Right atrium auricular region (tissue), 2 donors: ENCODE measurements at regions not wholly inside any gene's neighbourhood (a gene's known extent, or its start where the extent isn't known, plus 50 kb on each side); places are given as distances from the start of the nearest gene placed in this dataset.
"Not testable (repeated sequence)": the region's sequence is repeated elsewhere in the genome, so short reads cannot be mapped to it uniquely, and the experiment has no call there.

Experiments used
- DNase-seq: peaks from one replicate; pipeline ENCODE4 v3.0.0-alpha.2; 2019; ENCODE audit warnings: low spot score
- H3K27ac ChIP-seq, 2 donors: fragments of 200-600 bp; sonication (generic); 1 replicate in 1 of 2; 2 replicates in 1 of 2; pipeline ENCODE4 v1.5.1; 2016 to 2019
- H3K27me3 ChIP-seq, 2 donors: fragments of 200-600 bp; sonication (generic); one replicate each; pipeline versions ENCODE4 v1.5.1 to v1.6.0; 2017 to 2019
- H3K36me3 ChIP-seq: fragments of 200-600 bp; sonication (generic); one replicate; pipeline ENCODE4 v1.5.1; 2016
- H3K4me1 ChIP-seq, 2 donors: fragments of 200-600 bp; sonication (generic); one replicate each; pipeline versions ENCODE4 v1.5.1 to v1.6.0; 2017 to 2019
- H3K4me3 ChIP-seq, 2 donors: fragments of 200-600 bp; sonication (generic); 1 replicate in 1 of 2; 2 replicates in 1 of 2; pipeline ENCODE4 v1.5.1; 2017 to 2019; ENCODE audit warnings: mild to moderate bottlenecking in 1 of 2, moderate library complexity in 1 of 2
- H3K9me3 ChIP-seq, 2 donors: fragments of 200-600 bp; sonication (generic); one replicate each; pipeline ENCODE4 v1.5.1; 2019
- TF ChIP-seq, protein P1 (sequence below), 2 donors: fragments of 200-600 bp; sonication (generic); IDR thresholded peaks; one replicate each; pipeline ENCODE4 v1.5.1; 2019; ENCODE audit warnings: antibody characterized with exemption in 2 of 2

DNA sequence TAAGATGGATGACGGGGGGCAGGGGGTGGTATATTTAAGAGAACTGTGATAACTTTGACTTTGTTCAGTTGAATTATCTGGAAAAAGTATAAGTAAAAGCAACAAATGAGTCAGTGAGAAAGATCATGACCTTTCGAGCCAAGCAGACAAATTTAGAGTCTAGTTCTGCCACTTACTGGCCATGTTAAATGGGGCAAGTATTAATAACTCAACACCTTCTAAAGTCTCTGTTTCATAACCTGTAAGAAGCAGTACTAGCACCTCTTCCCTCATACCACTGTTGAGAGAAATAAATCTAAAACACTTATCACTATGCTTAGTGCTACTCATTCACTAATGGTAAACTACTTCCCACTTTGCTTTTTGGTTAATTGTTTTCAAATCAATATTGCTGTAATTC lies 604.4 kb upstream of the LRRN3 start:
- DNase-seq, result no peak
- Histone ChIP-seq H3K4me3 (no peak overlapping the region), H3K9me3 (no peaks in the 10 kb centered on the region), H3K27me3 (no peaks in the 10 kb centered on the region), H3K36me3 (no peaks in the 10 kb centered on the region), H3K27ac (no peak overlapping the region), H3K4me1 (no peaks in the 10 kb centered on the region)
- TF ChIP-seq, protein P1, sequence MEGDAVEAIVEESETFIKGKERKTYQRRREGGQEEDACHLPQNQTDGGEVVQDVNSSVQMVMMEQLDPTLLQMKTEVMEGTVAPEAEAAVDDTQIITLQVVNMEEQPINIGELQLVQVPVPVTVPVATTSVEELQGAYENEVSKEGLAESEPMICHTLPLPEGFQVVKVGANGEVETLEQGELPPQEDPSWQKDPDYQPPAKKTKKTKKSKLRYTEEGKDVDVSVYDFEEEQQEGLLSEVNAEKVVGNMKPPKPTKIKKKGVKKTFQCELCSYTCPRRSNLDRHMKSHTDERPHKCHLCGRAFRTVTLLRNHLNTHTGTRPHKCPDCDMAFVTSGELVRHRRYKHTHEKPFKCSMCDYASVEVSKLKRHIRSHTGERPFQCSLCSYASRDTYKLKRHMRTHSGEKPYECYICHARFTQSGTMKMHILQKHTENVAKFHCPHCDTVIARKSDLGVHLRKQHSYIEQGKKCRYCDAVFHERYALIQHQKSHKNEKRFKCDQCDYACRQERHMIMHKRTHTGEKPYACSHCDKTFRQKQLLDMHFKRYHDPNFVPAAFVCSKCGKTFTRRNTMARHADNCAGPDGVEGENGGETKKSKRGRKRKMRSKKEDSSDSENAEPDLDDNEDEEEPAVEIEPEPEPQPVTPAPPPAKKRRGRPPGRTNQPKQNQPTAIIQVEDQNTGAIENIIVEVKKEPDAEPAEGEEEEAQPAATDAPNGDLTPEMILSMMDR (IDR thresholded peaks at IDR 0.05), result no peak

DNA sequence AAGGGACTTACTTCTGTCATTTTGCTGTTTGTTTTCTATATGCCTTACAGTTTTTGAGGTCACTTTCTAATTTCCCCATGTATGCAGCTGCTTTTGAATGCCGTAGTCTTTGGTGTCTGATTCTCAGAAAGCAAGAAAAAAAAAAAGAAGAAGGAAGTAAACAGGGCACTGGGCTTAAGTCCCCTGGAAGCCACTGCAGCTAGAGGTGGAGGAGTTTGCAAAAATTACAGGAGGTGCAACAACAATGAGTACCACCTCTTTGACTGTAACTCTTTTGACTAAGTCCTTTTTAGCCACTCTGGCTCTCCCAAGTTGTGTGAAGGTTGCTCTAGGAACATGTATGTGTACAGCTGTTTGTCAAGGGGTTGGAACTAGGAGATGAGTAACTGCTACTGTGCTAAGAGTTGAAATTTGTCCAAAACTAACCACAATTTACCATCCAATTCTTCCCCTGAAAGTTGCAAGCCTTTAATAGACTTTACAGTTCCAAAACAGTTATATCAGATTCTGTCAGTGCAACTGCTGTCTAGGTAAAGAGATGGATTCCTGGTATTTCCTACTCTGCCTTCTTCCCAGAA lies 588.0 kb upstream of the LRRN3 start:
- H3K27me3 ChIP-seq, result no peaks in the 10 kb centered on the region
- H3K27ac ChIP-seq, result no peak overlapping the region
- TF ChIP-seq, protein P1 (IDR thresholded peaks at IDR 0.05), result no peak
- H3K36me3 ChIP-seq, result no peaks in the 10 kb centered on the region
- H3K9me3 ChIP-seq, result no peaks in the 10 kb centered on the region
- no peak for DNase-seq
- H3K4me1 ChIP-seq, result no peaks in the 10 kb centered on the region
- no peak overlapping the region for H3K4me3 ChIP-seq

DNA sequence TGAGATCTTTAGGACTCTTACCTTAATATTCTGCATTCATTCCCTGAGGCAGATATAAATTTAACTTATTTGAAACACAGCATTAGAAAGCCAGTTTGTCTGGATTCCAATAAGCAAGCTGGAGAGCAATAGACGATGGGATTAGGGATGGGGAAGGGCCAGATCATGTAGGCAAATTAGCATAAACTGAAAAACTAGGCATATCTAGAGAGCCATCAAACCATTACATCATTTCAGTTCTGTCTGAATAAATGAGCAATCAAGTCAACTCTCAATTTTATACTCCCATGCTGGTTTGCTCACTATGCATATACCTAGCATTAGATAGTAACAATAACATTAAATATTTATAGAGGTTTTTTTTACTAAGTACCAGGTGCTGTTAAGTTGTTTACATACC lies 583.6 kb upstream of the LRRN3 start:
- H3K9me3 ChIP-seq, result no peaks in the 10 kb centered on the region
- no peaks in the 10 kb centered on the region for H3K36me3 ChIP-seq
- no peaks in the 10 kb centered on the region for H3K27me3 ChIP-seq
- TF ChIP-seq, protein P1 (IDR thresholded peaks at IDR 0.05), result no peak
- H3K4me1 ChIP-seq, result no peaks in the 10 kb centered on the region
- no peak overlapping the region for H3K27ac ChIP-seq
- H3K4me3 ChIP-seq, result no peak overlapping the region
- DNase-seq, result no peak

DNA sequence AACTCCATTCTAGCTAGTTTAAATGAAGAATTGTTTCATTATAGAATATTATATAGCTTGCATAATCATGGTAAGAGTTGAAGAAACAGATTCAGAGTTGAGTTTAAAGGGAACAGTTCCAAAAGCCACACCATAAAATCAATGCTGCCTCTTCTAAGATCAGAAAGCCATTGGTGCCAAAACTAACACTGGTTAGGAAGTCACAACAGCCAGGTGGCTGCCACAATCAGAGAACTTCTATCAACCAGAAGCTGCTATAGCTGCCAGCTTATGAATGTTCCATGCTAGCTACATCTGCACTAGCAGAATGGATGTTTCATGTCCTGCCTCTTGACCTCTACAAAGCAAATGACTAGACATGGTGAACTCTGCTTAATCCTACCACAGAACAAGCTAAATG lies 583.1 kb upstream of the LRRN3 start:
- Histone ChIP-seq H3K27me3 (no peaks in the 10 kb centered on the region), H3K9me3 (no peaks in the 10 kb centered on the region), H3K4me3 (no peak overlapping the region), H3K27ac (no peak overlapping the region), H3K4me1 (no peaks in the 10 kb centered on the region), H3K36me3 (no peaks in the 10 kb centered on the region)
- TF ChIP-seq, protein P1 (IDR thresholded peaks at IDR 0.05), result no peak
- no peak for DNase-seq

DNA sequence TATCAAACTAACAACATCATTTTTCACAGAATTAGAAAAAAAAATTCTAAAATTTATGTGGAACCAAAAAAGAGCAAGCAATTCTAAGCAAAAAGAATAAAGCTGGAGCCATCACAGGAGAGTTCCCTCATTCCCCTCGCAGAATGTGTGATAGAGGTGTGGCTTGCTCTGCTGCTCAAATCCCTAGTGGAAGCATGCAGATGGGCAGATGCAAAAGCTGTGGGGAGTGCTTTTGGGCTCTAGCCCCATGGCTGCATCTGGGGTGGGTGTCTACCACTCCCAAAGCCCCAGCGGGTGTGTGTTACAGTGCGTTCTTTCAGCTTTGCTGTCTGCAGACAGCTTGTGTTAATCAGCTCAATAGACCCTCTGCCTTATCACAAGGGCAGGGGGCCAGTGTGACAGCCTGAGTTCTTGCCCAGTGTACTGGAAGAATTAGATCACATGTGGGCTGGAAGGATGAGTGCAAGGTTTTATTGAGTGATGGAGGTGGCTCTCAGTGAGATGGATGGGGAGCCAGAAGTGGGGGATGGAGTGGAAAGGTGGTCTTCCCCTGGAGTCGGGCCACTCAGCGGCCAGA lies 575.9 kb upstream of the LRRN3 start:
- DNase-seq, H3K27me3 ChIP-seq, H3K9me3 ChIP-seq, H3K27ac ChIP-seq, H3K36me3 ChIP-seq, H3K4me3 ChIP-seq, H3K4me1 ChIP-seq: not testable (repeated sequence)

DNA sequence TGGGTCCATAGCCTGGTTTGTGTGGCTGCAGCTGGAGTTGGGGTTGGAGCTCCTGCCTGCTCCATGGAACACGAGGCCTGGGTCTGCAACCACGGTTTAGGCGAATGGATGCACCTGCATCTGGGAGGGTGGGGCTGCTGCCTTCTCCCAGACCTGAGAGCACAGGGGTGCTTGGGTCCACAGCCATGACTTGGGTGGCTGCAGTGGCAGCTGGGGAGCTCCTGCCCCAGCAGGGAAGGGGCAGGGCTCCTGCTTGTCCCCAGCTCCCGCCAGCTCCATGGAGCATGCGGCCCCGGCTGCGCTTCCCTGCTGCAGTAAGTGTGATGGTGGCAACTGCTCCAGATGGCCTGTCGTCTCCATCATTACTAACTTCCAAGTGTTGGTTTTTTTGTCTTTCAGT lies 571.1 kb upstream of the LRRN3 start:
- TF ChIP-seq, protein P1 (IDR thresholded peaks at IDR 0.05), result no peak
- no peaks in the 10 kb centered on the region for H3K27me3 ChIP-seq
- DNase-seq, result no peak
- H3K4me3 ChIP-seq, result no peak overlapping the region
- no peaks in the 10 kb centered on the region for H3K9me3 ChIP-seq
- H3K27ac ChIP-seq, result no peak overlapping the region
- H3K4me1 ChIP-seq, result peaks cover 0 to 16% of the 10 kb centered on the region in 2 donors
- H3K36me3 ChIP-seq, result no peaks in the 10 kb centered on the region
